Pons (tissue), 1 donor: ENCODE measurements at regions not wholly inside any gene's neighbourhood (a gene's known extent, or its start where the extent isn't known, plus 50 kb on each side); places are given as distances from the start of the nearest gene placed in this dataset.
"Not testable (repeated sequence)": the region's sequence is repeated elsewhere in the genome, so short reads cannot be mapped to it uniquely, and the experiment has no call there.

Source experiments
- DNase-seq: peaks from one replicate; pipeline ENCODE4 v3.0.0-alpha.2; 2016; ENCODE audit warnings: low spot score

GRCh38 chr5:92132294-92132908 lies 749.3 kb upstream of the ARRDC3 start:
- DNase-seq: not testable (repeated sequence)

DNA sequence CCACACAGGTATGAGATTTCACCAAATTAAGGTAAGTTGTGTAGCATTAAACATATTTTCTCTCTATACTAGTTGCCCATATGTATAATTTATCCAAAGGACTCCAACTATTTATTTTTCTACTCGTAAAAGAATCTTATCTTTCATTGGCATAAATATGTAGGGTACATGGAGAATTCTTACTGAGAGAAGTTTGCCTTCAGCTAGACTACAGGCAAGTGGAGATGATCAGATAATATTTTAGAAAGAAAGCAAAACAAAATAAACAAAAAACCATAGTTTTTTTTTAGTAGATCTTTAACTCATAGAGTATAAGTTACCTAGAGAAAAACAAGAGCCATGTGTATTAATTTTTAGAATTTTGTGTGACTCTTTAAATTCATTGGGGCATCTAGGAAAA lies 743.1 kb upstream of the ARRDC3 start:
- no peak for DNase-seq

GRCh38 chr5:92119110-92119509 lies 736.0 kb upstream of the ARRDC3 start:
- no peak for DNase-seq

- DNase-seq: no peak
These were observed 723.7 kb upstream of the ARRDC3 start for GRCh38 chr5:92106808-92107207.

GRCh38 chr5:92104126-92104525 lies 721.0 kb upstream of the ARRDC3 start:
- DNase-seq: no peak

DNA sequence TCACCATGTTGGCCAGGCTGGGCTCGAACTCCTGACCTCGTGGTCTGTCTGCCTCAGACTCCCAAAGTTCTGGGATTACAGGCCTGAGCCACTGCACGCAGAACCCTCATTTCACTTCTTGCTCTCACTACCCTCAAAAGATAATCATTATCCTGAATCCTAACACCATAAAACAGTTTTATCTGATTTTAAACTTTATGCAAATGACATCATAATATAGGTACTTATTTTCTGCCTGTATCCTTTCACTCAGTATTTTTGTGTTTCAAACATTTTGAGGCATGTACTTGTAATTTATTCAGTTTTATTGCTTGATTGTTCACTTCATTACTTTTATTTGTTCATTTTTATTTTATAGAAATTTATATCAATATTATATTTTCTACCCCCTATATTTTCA lies 719.2 kb upstream of the ARRDC3 start:
- DNase-seq: no peak

DNA sequence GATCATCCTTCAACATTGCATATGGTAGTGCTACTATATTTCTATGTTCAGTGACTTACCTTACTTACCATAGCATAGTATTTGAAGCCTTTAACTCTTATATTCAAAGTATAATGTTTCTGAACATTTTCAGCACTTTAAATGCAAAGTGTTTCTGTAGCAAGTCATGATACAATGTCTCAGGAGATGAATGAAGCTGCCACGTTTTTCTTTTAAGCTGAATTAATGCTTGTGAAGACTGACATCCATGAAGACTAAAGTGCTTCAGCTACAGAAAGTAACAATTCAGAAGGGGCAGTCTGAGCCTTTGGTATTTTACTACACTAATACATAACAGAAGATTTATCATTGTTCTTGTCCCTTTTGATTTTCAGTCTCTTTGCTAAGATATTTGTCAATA lies 709.1 kb upstream of the ARRDC3 start:
- DNase-seq: no peak

DNA sequence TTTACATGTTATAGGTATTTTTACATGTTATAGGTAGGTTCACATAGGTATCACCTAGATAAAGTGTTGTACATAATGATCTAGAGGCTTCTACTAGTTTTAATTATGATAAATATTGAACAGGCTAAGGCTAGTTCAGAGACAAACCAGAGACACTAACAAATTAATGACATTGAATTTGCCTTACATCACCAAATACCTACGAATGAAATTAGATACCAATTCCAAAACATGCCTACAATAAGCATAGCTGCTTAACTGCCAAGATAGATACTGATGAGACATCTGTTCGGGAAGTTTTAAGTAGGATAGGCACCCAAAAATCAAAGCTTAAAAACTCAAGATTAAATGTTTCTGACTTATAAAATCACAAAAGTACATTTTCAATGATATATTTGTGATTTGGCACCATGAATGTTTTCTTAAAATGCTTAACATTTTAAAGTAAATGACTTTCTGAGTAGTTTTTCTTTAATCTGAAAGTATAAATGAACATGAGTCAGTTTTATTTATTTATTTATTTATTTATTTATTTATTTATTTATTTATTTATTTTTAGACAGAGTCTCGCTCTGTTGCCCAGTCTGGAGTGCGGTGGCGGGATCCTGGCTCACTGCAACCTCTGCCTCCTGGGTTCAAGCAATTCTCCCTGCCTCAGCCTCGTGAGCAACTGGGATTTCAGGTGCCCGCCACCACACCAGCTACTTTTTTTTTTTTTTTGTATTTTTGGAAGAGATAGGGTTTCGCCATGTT lies 703.1 kb upstream of the ARRDC3 start:
- no peak for DNase-seq

- no peak for DNase-seq
These were observed 699.0 kb upstream of the ARRDC3 start for GRCh38 chr5:92081958-92082712.

GRCh38 chr5:92070786-92071185 lies 687.7 kb upstream of the ARRDC3 start:
- DNase-seq: no peak

- no peak for DNase-seq
These were observed 681.9 kb upstream of the ARRDC3 start for GRCh38 chr5:92064993-92065392.

- DNase-seq: no peak
These were observed 668.6 kb upstream of the ARRDC3 start for GRCh38 chr5:92051741-92052140.

- DNase-seq: no peak
These were observed 667.9 kb upstream of the ARRDC3 start for GRCh38 chr5:92050970-92051369.

DNA sequence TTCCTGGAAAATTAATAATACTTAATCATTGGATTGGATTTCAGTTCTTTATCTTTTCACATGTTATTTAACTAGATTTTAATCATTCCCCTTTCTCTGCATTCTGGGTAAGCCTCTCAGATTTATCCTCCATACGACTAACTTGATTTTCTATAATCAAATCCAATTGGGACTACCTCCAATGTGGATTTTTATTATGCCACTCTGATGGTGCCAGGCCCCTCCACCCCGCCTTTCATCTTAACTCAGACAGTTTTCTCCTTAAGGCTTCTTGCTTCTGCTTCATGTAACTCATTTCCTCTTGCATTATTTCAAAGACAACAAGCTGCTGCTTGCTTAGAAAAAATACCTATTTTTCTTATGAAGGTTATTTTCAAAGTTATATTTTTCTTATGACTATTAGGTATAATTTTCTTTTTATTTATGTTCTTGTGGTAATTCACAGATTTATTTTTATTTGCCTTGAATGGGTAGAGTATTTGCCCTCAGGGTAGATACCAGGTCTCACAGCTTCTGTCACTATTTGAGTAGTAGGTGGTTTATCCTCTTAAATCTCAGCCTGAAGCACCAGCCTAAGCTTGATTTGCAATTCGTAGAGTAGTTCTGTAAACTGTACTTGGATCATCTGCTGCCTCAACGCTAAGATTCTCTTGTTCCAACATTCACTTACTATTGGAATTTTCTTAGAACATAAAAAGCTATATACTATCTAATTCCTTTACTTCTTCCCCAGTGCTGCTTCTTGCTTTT lies 659.0 kb upstream of the ARRDC3 start:
- DNase-seq: no peak

DNA sequence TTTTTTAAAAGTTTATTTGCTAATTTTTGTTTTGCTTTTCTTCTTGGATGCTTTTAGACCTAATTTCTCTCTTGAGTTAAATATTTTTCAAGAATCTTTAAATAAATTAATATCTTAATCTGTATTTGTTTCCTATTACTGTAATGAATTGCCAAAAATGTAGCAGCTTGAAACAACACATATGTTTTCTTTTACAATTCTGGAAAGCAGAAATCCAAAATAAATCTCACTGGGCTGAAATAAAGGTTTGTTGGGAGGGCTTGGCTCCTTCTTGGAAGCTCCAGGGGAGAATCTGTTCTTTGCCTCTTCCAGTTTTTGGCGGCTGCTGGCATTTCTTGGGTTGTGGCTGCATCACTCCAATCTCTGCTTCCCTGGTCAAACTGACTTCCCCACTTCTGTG lies 658.1 kb upstream of the ARRDC3 start:
- no peak for DNase-seq

- not testable (repeated sequence) for DNase-seq
These were observed 646.7 kb upstream of the ARRDC3 start for GRCh38 chr5:92029792-92030191.

- no peak for DNase-seq
These were observed 640.4 kb upstream of the ARRDC3 start for GRCh38 chr5:92023555-92023954.

DNA sequence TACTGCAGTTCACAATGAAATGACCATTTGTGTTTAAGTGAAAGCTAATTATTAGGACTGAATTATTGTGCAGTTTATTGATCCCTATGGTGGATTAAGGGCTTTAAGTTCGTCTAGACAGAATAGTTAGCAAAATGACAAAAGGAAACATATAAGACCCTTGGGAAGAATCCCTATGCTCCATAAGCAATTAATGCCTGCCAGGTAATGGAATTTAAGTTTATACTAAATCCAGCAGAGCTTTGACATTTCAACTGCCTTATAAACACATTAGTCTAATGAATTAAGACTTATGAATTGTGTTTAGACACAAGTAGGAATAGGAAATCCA lies 640.0 kb upstream of the ARRDC3 start:
- DNase-seq: no peak

DNA sequence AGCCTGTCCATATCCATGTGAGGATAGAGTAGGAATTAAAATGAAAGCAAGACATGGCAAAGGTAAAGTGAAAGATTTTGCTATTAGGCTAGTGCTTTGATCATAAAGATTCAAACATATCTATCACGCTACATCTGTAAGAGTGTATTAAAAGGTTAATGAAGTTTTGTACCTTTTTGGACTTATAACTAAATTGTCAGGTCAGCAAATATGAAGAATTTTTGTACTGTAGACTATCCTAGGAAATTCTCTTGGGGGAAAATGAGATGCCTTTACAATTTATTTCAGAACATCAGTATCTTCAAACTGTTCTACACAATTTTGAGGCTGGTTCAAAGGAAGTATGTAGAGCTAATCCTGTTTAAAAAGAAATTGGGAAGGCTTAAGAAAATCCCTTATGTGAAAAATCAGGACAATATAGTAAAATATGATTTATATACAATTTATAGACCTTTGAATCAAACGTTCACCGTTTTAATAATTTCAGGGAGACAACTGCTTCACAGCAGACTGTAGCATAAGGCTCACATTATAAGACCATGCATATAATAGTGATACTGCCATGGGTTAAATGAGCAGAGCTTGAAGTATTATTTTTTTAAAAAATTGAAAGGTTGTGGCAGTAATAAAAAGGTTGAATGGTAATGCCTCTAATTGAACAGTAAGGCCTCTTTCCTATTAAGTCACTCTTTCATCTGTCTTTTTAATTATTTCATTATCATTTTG lies 639.5 kb upstream of the ARRDC3 start:
- DNase-seq: no peak

- no peak for DNase-seq
These were observed 636.4 kb upstream of the ARRDC3 start for GRCh38 chr5:92019376-92019990.

GRCh38 chr5:92017776-92018175 lies 634.7 kb upstream of the ARRDC3 start:
- no peak for DNase-seq
